ENCODE measurements at regions not wholly inside any gene's neighbourhood (a gene's known extent, or its start where the extent isn't known, plus 50 kb on each side); places are given as distances from the start of the nearest gene placed in this dataset.

DNA sequence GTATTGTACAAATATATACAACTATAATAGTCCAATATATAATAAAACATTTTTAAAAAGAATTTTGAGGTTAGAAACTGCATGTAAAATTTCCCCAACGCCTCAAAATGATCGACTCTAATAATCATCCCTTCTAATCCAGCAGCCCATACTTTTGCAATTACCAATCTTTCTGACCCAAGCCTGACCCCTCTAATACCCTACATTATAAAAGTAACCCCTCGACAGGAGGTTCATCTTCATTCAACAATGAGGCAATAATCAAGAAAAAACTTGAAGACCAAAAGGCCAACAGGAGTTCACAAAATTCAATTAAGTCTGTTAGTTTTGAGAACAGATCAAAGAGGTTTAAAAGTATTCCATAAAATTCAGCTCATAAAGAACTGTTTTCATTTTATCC is 393.5 kb downstream of the GPM6A start:
- TF ChIP-seq, protein P1, sequence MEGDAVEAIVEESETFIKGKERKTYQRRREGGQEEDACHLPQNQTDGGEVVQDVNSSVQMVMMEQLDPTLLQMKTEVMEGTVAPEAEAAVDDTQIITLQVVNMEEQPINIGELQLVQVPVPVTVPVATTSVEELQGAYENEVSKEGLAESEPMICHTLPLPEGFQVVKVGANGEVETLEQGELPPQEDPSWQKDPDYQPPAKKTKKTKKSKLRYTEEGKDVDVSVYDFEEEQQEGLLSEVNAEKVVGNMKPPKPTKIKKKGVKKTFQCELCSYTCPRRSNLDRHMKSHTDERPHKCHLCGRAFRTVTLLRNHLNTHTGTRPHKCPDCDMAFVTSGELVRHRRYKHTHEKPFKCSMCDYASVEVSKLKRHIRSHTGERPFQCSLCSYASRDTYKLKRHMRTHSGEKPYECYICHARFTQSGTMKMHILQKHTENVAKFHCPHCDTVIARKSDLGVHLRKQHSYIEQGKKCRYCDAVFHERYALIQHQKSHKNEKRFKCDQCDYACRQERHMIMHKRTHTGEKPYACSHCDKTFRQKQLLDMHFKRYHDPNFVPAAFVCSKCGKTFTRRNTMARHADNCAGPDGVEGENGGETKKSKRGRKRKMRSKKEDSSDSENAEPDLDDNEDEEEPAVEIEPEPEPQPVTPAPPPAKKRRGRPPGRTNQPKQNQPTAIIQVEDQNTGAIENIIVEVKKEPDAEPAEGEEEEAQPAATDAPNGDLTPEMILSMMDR (IDR thresholded peaks at IDR 0.05), result no peak
- TF ChIP-seq POLR2A (IDR thresholded peaks at IDR 0.05; ENCODE audit: low read length) (no peak), MAZ (IDR thresholded peaks at IDR 0.05; ENCODE audit: borderline replicate concordance, low read depth, low read length) (no peak), BHLHE40 (IDR thresholded peaks at IDR 0.05; ENCODE audit: low read depth, low read length) (no peak), CEBPB (IDR thresholded peaks at IDR 0.05) (no peak), RAD21 (conservative IDR thresholded peaks at IDR 0.05 in 1 of 2, IDR thresholded peaks at IDR 0.05 in 1 of 2) (no peak), RCOR1 (IDR thresholded peaks at IDR 0.05; ENCODE audit: low read depth, low read length) (no peak), JUNB (IDR thresholded peaks at IDR 0.05) (no peak), EP300 (IDR thresholded peaks at IDR 0.05) (no peak), KDM5A (IDR thresholded peaks at IDR 0.05) (no peak)
- TF ChIP-seq, protein P2, sequence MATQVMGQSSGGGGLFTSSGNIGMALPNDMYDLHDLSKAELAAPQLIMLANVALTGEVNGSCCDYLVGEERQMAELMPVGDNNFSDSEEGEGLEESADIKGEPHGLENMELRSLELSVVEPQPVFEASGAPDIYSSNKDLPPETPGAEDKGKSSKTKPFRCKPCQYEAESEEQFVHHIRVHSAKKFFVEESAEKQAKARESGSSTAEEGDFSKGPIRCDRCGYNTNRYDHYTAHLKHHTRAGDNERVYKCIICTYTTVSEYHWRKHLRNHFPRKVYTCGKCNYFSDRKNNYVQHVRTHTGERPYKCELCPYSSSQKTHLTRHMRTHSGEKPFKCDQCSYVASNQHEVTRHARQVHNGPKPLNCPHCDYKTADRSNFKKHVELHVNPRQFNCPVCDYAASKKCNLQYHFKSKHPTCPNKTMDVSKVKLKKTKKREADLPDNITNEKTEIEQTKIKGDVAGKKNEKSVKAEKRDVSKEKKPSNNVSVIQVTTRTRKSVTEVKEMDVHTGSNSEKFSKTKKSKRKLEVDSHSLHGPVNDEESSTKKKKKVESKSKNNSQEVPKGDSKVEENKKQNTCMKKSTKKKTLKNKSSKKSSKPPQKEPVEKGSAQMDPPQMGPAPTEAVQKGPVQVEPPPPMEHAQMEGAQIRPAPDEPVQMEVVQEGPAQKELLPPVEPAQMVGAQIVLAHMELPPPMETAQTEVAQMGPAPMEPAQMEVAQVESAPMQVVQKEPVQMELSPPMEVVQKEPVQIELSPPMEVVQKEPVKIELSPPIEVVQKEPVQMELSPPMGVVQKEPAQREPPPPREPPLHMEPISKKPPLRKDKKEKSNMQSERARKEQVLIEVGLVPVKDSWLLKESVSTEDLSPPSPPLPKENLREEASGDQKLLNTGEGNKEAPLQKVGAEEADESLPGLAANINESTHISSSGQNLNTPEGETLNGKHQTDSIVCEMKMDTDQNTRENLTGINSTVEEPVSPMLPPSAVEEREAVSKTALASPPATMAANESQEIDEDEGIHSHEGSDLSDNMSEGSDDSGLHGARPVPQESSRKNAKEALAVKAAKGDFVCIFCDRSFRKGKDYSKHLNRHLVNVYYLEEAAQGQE (IDR thresholded peaks at IDR 0.05), result no peak
- TF ChIP-seq, protein P3, sequence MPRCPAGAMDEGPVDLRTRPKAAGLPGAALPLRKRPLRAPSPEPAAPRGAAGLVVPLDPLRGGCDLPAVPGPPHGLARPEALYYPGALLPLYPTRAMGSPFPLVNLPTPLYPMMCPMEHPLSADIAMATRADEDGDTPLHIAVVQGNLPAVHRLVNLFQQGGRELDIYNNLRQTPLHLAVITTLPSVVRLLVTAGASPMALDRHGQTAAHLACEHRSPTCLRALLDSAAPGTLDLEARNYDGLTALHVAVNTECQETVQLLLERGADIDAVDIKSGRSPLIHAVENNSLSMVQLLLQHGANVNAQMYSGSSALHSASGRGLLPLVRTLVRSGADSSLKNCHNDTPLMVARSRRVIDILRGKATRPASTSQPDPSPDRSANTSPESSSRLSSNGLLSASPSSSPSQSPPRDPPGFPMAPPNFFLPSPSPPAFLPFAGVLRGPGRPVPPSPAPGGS (IDR thresholded peaks at IDR 0.05), result no peak
- TF ChIP-seq, protein P4, sequence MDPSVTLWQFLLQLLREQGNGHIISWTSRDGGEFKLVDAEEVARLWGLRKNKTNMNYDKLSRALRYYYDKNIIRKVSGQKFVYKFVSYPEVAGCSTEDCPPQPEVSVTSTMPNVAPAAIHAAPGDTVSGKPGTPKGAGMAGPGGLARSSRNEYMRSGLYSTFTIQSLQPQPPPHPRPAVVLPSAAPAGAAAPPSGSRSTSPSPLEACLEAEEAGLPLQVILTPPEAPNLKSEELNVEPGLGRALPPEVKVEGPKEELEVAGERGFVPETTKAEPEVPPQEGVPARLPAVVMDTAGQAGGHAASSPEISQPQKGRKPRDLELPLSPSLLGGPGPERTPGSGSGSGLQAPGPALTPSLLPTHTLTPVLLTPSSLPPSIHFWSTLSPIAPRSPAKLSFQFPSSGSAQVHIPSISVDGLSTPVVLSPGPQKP (IDR thresholded peaks at IDR 0.05; ENCODE audit: low read depth, low read length), result no peak
- TF ChIP-seq, protein P5, sequence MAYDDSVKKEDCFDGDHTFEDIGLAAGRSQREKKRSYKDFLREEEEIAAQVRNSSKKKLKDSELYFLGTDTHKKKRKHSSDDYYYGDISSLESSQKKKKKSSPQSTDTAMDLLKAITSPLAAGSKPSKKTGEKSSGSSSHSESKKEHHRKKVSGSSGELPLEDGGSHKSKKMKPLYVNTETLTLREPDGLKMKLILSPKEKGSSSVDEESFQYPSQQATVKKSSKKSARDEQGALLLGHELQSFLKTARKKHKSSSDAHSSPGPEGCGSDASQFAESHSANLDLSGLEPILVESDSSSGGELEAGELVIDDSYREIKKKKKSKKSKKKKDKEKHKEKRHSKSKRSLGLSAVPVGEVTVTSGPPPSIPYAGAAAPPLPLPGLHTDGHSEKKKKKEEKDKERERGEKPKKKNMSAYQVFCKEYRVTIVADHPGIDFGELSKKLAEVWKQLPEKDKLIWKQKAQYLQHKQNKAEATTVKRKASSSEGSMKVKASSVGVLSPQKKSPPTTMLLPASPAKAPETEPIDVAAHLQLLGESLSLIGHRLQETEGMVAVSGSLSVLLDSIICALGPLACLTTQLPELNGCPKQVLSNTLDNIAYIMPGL (CRISPR knock-in tag; IDR thresholded peaks at IDR 0.05; ENCODE audit: borderline replicate concordance), result no peak
